HCT116 (cell line): ENCODE measurements at regions not wholly inside any gene's neighbourhood (a gene's known extent, or its start where the extent isn't known, plus 50 kb on each side); places are given as distances from the start of the nearest gene placed in this dataset.

Source experiments
- ATAC-seq: fragments of 200-7000 bp; cut with Tn5 transposase; 2 replicates; pipeline ENCODE4 v1.9.1; 2020; ENCODE audit warnings: mild to moderate bottlenecking, moderate library complexity
- BruUV-seq: library from RNA; stranded (reverse); fragments of 400-500 nt; replicated peaks from 2 replicates; lab custom pipeline; 2021; lab: Mats Ljungman, UMichigan
- CTCF ChIA-PET: fragments of 300-600 bp; sonication (Branson Sonifier 250); formaldehyde crosslinking; loops from one replicate; lab custom pipeline; 2021; ENCODE audit warnings: antibody characterized with exemption; lab: Charles Lee
- POLR2A ChIA-PET: fragments of 300-600, 350-600 bp; sonication (Branson Sonifier 250); formaldehyde crosslinking; loops from one replicate; lab custom pipeline; 2021; ENCODE audit warnings: antibody characterized with exemption; lab: Charles Lee
- RAD21 ChIA-PET, 2 experiments: fragments of 300-600 bp; sonication (Branson Sonifier 250); formaldehyde crosslinking; loops; one replicate each; lab custom pipeline; 2023; ENCODE audit warnings: low total read pairs in 2 of 2; ENCODE audit not compliant: uncharacterized antibody in 2 of 2, unreplicated experiment in 2 of 2, low non-redundant PET in 1 of 2; lab: Charles Lee
- DNase-seq: peaks from one replicate; pipeline ENCODE4 v3.0.0-alpha.2; 2010; ENCODE audit warnings: low read depth, low spot score
- H2AFZ ChIP-seq: fragments of 200-600 bp; shearing (Covaris generic), sonication (generic); 2 replicates; pipeline ENCODE4 v1.6.1; 2017; ENCODE audit warnings: low read depth, mixed run types, mixed read lengths, antibody characterized with exemption, low read length; ENCODE audit not compliant: poor library complexity, severe bottlenecking
- H3K27ac ChIP-seq: 2 replicates; pipeline ENCODE4 v1.5.1; 2012; ENCODE audit warnings: low read depth, low read length
- H3K27me3 ChIP-seq: fragments of 200-600 bp; sonication (generic); 2 replicates; pipeline ENCODE4 v1.6.1; 2016; ENCODE audit warnings: mixed run types, low read length, mixed read lengths; ENCODE audit not compliant: insufficient read depth
- H3K36me3 ChIP-seq, 2 experiments: fragments of 200-500 bp in 1 of 2; fragments of 200-600 bp in 1 of 2; sonication (Bioruptor generic) in 1 of 2; sonication (generic) in 1 of 2; 2 replicates each; pipeline versions ENCODE4 v1.5.1 to v1.6.1; 2014 to 2016; ENCODE audit warnings: low read length in 2 of 2, inconsistent platforms in 1 of 2, mixed read lengths in 1 of 2, mixed run types in 1 of 2; ENCODE audit not compliant: insufficient read depth in 2 of 2, control insufficient read depth in 1 of 2
- H3K4me1 ChIP-seq, 2 experiments: fragments of 200-600 bp in 1 of 2; sonication (generic) in 1 of 2; 2 replicates each; pipeline versions ENCODE4 v1.5.1 to v1.6.1; 2012 to 2017; ENCODE audit warnings: low read length in 2 of 2, inconsistent platforms in 1 of 2, mild to moderate bottlenecking in 1 of 2, mixed read lengths in 1 of 2, mixed run types in 1 of 2, moderate library complexity in 1 of 2; ENCODE audit not compliant: insufficient read depth in 2 of 2, control insufficient read depth in 1 of 2
- H3K4me2 ChIP-seq: fragments of 200-600 bp; sonication (generic); 2 replicates; pipeline ENCODE4 v1.6.1; 2017; ENCODE audit warnings: mixed run types, low read length, mixed read lengths
- H3K4me3 ChIP-seq, 2 experiments: fragments of 200-600 bp in 1 of 2; sonication (generic) in 1 of 2; replicated peaks in 1 of 2; 2 replicates each; pipeline ENCODE4 v1.5.1; 2011 to 2016; ENCODE audit warnings: low read length in 2 of 2, control low read depth in 1 of 2, low read depth in 1 of 2, mild to moderate bottlenecking in 1 of 2, mixed read lengths in 1 of 2, mixed run types in 1 of 2
- H3K79me2 ChIP-seq: fragments of 200-600 bp; sonication (generic); 2 replicates; pipeline ENCODE4 v1.6.1; 2017; ENCODE audit warnings: mild to moderate bottlenecking, mixed run types, low read length, moderate library complexity, mixed read lengths; ENCODE audit not compliant: insufficient read depth
- H3K9ac ChIP-seq: fragments of 200-600 bp; sonication (generic); 2 replicates; pipeline ENCODE4 v1.6.1; 2016; ENCODE audit warnings: low read length, mixed read lengths
- H3K9me2 ChIP-seq: fragments of 200-600 bp; sonication (generic), shearing (Covaris generic); 2 replicates; pipeline ENCODE4 v1.6.1; 2017; ENCODE audit warnings: mixed run types, mild to moderate bottlenecking, moderate library complexity; ENCODE audit not compliant: insufficient read depth
- H3K9me3 ChIP-seq, 2 experiments: fragments of 200-500 bp in 1 of 2; fragments of 200-600 bp in 1 of 2; sonication (Bioruptor generic) in 1 of 2; sonication (generic) in 1 of 2; 2 replicates each; pipeline ENCODE4 v1.6.1; 2014 to 2017; ENCODE audit warnings: low read length in 2 of 2, mixed read lengths in 2 of 2, inconsistent platforms in 1 of 2, low read depth in 1 of 2, mild to moderate bottlenecking in 1 of 2, mixed run types in 1 of 2, moderate library complexity in 1 of 2; ENCODE audit not compliant: control insufficient read depth in 1 of 2, insufficient read depth in 1 of 2
- H4K20me1 ChIP-seq: fragments of 200-600 bp; sonication (generic), shearing (Covaris generic); 2 replicates; pipeline ENCODE4 v1.6.1; 2017; ENCODE audit warnings: mixed run types, mild to moderate bottlenecking, moderate library complexity; ENCODE audit not compliant: insufficient read depth
- CBX3 ChIP-seq: IDR thresholded peaks from 2 replicates; pipeline ENCODE4 v1.6.1; 2012; ENCODE audit warnings: low read depth
- ELF1 ChIP-seq: IDR thresholded peaks from 2 replicates; pipeline ENCODE4 v1.6.1; 2012; ENCODE audit warnings: low read depth, borderline replicate concordance
- EZH2 ChIP-seq: fragments of 200-600 bp; sonication (generic); IDR thresholded peaks from 2 replicates; pipeline ENCODE4 v1.6.1; 2017; ENCODE audit warnings: antibody characterized with exemption, mixed run types
- EZH2phosphoT487 ChIP-seq: fragments of 200-600 bp; IDR thresholded peaks from 2 replicates; pipeline ENCODE4 v1.6.1; 2018; ENCODE audit warnings: antibody characterized with exemption, borderline replicate concordance
- JUND ChIP-seq: IDR thresholded peaks from 2 replicates; pipeline ENCODE4 v1.6.1; 2012
- SIN3A ChIP-seq: IDR thresholded peaks from 2 replicates; pipeline ENCODE4 v1.6.1; 2012; ENCODE audit warnings: low read depth
- SP1 ChIP-seq: IDR thresholded peaks from 2 replicates; pipeline ENCODE4 v1.6.1; 2012; ENCODE audit warnings: low read depth
- YY1 ChIP-seq: IDR thresholded peaks from 2 replicates; pipeline ENCODE4 v1.6.1; 2011; ENCODE audit warnings: low read length, low read depth, moderate library complexity, mild to moderate bottlenecking; ENCODE audit not compliant: insufficient replicate concordance; ENCODE audit errors: extremely low read depth
- ZBTB33 ChIP-seq: IDR thresholded peaks from 2 replicates; pipeline ENCODE4 v1.6.1; 2011; ENCODE audit warnings: mild to moderate bottlenecking, low read length, moderate library complexity; ENCODE audit not compliant: insufficient replicate concordance; ENCODE audit errors: extremely low read depth
- intact Hi-C: fragments of 100-400 bp; cut with micrococcal nuclease; formaldehyde crosslinking; loops from 2 replicates; pipeline ENCODE4 v1.10.0; 2022
- TF ChIP-seq, protein P1 (sequence below): IDR thresholded peaks from 2 replicates; pipeline ENCODE4 v1.6.1; 2012

GRCh38 chr4:164377277-164377676 lies 376.7 kb upstream of the SMIM31 start:
- POLR2A ChIA-PET, result no interaction called here
- RAD21 ChIA-PET, result no interaction called here
- ATAC-seq, result no peak
- Histone ChIP-seq H3K9me2 (no peaks in the 10 kb centered on the region), H3K4me1 (no peaks in the 10 kb centered on the region), H4K20me1 (no peaks in the 10 kb centered on the region), H3K27me3 (no peaks in the 10 kb centered on the region), H2AFZ (no peak overlapping the region), H3K27ac (no peak overlapping the region), H3K79me2 (no peaks in the 10 kb centered on the region), H3K36me3 (no peaks in the 10 kb centered on the region), H3K9ac (no peak overlapping the region)
- no TSS peak for BruUV-seq
- CTCF ChIA-PET, result no interaction called here
- intact Hi-C loops, result no loop called here
- no peak for TF ChIP-seq EZH2phosphoT487
- no peak for TF ChIP-seq JUND
- TF ChIP-seq ZBTB33, result no peak
- TF ChIP-seq SIN3A, result no peak
- TF ChIP-seq SP1, result no peak
- no peak for TF ChIP-seq EZH2
- TF ChIP-seq ELF1, result no peak
- TF ChIP-seq, protein P1, sequence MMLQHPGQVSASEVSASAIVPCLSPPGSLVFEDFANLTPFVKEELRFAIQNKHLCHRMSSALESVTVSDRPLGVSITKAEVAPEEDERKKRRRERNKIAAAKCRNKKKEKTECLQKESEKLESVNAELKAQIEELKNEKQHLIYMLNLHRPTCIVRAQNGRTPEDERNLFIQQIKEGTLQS, result no peak
- no peak for TF ChIP-seq CBX3
- no peak for TF ChIP-seq YY1
- TF ChIP-seq, all 23 proteins: peak for 0
- H3K4me3 ChIP-seq, result no peak overlapping the region
- DNase-seq, result no peak
- H3K9me3 ChIP-seq, result no peaks in the 10 kb centered on the region
- H3K4me2 ChIP-seq, result no peak overlapping the region
